WTC11 (cell line): ENCODE measurements at regions not wholly inside any gene's neighbourhood (a gene's known extent, or its start where the extent isn't known, plus 50 kb on each side); places are given as distances from the start of the nearest gene placed in this dataset.

Source experiments
- ATF6 ChIP-seq: sonication (generic); formaldehyde crosslinking; IDR thresholded peaks from 2 replicates; pipeline ENCODE4 v1.8.1; 2023; ENCODE audit warnings: mild to moderate bottlenecking, missing genetic modification reagents
- CTCF ChIP-seq: fragments of 200-600 bp; IDR thresholded peaks from 2 replicates; pipeline ENCODE4 v1.8.0; 2022; ENCODE audit warnings: antibody characterized with exemption
- JUN ChIP-seq: sonication (generic); formaldehyde crosslinking; IDR thresholded peaks from 2 replicates; pipeline ENCODE4 v1.8.0; 2023; ENCODE audit warnings: mild to moderate bottlenecking, missing genetic modification reagents
- NR1H2 ChIP-seq: sonication (generic); formaldehyde crosslinking; IDR thresholded peaks from 2 replicates; pipeline ENCODE4 v1.9.0; 2021; ENCODE audit warnings: mild to moderate bottlenecking, moderate library complexity, missing genetic modification reagents
- PREB ChIP-seq: sonication (generic); formaldehyde crosslinking; IDR thresholded peaks from 2 replicates; pipeline ENCODE4 v1.8.1; 2022; ENCODE audit warnings: mild to moderate bottlenecking, missing genetic modification reagents, moderate library complexity, borderline replicate concordance
- PRRX2 ChIP-seq: fragments of 250-450 bp; sonication (Bioruptor Pico); IDR thresholded peaks from 2 replicates; pipeline ENCODE4 v1.8.0; 2021; ENCODE audit warnings: mild to moderate bottlenecking
- RELA ChIP-seq: sonication (generic); formaldehyde crosslinking; IDR thresholded peaks from 2 replicates; pipeline ENCODE4 v1.8.1; 2022; ENCODE audit warnings: missing genetic modification reagents, mild to moderate bottlenecking, borderline replicate concordance
- TP53 ChIP-seq: sonication (generic); formaldehyde crosslinking; IDR thresholded peaks from 2 replicates; pipeline ENCODE4 v1.8.1; 2023; ENCODE audit warnings: mild to moderate bottlenecking, missing genetic modification reagents
- USF2 ChIP-seq: sonication (generic); formaldehyde crosslinking; IDR thresholded peaks from 2 replicates; pipeline ENCODE4 v1.8.1; 2023; ENCODE audit warnings: mild to moderate bottlenecking, missing genetic modification reagents, moderate library complexity
- ZNF317 ChIP-seq: sonication (generic); formaldehyde crosslinking; IDR thresholded peaks from 2 replicates; pipeline ENCODE4 v1.8.1; 2023; ENCODE audit warnings: low read depth, mild to moderate bottlenecking, moderate library complexity, missing genetic modification reagents, borderline replicate concordance
- ZNF396 ChIP-seq: fragments of 250-450 bp; sonication (Bioruptor Pico); IDR thresholded peaks from 2 replicates; pipeline ENCODE4 v1.8.0; 2021; ENCODE audit warnings: mild to moderate bottlenecking, moderate library complexity, borderline replicate concordance
- TF ChIP-seq, protein P1 (sequence below): sonication (generic); formaldehyde crosslinking; IDR thresholded peaks from 2 replicates; pipeline ENCODE4 v1.8.0; 2023; ENCODE audit warnings: missing genetic modification reagents
- TF ChIP-seq, protein P2 (sequence below): sonication (generic); formaldehyde crosslinking; IDR thresholded peaks from 2 replicates; pipeline ENCODE4 v1.8.0; 2022; ENCODE audit warnings: mild to moderate bottlenecking, missing genetic modification reagents
- TF ChIP-seq, protein P3 (sequence below): sonication (generic); formaldehyde crosslinking; IDR thresholded peaks from 2 replicates; pipeline ENCODE4 v1.8.0; 2022; ENCODE audit warnings: mild to moderate bottlenecking, missing genetic modification reagents

DNA sequence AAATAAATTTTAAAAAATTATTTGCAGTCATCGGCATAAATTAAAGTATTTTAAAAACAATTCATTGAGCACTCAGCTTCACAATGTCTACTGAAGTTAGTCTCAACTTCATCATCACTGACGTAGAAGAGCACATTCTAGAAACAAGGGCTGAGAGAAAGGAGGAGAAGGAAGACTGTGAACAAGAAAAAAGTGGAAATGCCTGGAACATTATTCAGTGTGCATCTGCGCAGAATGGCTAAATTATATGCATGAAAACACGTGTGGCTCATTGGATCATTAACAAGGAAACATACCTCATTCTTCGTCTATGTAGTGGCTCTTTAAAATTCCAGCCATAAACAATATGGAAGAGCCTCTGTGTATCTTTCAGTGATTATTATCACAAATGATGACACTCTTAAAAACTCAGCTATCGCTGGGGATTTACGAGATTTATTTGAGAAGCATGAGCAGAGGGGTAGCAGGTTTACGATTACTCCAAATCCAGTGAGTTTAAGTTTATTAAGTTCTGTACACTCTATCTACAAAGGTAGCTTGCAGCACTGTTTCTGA is 404.2 kb upstream of the CDIN1 start:
- TF ChIP-seq CTCF, result no peak
- TF ChIP-seq PRRX2 (CRISPR knock-in tag), result no peak
- TF ChIP-seq, protein P1, sequence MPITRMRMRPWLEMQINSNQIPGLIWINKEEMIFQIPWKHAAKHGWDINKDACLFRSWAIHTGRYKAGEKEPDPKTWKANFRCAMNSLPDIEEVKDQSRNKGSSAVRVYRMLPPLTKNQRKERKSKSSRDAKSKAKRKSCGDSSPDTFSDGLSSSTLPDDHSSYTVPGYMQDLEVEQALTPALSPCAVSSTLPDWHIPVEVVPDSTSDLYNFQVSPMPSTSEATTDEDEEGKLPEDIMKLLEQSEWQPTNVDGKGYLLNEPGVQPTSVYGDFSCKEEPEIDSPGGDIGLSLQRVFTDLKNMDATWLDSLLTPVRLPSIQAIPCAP (CRISPR knock-in tag), result no peak
- TF ChIP-seq, protein P2, sequence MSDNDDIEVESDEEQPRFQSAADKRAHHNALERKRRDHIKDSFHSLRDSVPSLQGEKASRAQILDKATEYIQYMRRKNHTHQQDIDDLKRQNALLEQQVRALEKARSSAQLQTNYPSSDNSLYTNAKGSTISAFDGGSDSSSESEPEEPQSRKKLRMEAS (CRISPR knock-in tag), result no peak
- TF ChIP-seq PREB (CRISPR knock-in tag), result no peak
- no peak for TF ChIP-seq NR1H2
- TF ChIP-seq TP53 (CRISPR knock-in tag), result no peak
- TF ChIP-seq, protein P3, sequence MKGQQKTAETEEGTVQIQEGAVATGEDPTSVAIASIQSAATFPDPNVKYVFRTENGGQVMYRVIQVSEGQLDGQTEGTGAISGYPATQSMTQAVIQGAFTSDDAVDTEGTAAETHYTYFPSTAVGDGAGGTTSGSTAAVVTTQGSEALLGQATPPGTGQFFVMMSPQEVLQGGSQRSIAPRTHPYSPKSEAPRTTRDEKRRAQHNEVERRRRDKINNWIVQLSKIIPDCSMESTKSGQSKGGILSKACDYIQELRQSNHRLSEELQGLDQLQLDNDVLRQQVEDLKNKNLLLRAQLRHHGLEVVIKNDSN, result no peak
- no peak for TF ChIP-seq ATF6 (CRISPR knock-in tag)
- no peak for TF ChIP-seq JUN (CRISPR knock-in tag)
- no peak for TF ChIP-seq USF2
- no peak for TF ChIP-seq ZNF317 (CRISPR knock-in tag)
- no peak for TF ChIP-seq ZNF396 (CRISPR knock-in tag)
- no peak for TF ChIP-seq RELA
